Activated CD4-positive, alpha-beta T cell treated with anti-CD3 and anti-CD28 coated beads, Interleukin-2, Interleukin-6, amounts not matched to agents 100 ng/mL and 50 ng/mL, durations not matched to agents 16 hours and 8 hours (primary cell): ENCODE measurements at regions not wholly inside any gene's neighbourhood (a gene's known extent, or its start where the extent isn't known, plus 50 kb on each side); places are given as distances from the start of the nearest gene placed in this dataset.

ENCODE experiments used
- DNase-seq: peaks from one replicate; pipeline ENCODE4 v3.0.0-alpha.2; 2020

- DNase-seq: peak; percentile 51
Observed at GRCh38 chr10:116792817-116793216, 50.5 kb upstream of the HSPA12A start.

DNA sequence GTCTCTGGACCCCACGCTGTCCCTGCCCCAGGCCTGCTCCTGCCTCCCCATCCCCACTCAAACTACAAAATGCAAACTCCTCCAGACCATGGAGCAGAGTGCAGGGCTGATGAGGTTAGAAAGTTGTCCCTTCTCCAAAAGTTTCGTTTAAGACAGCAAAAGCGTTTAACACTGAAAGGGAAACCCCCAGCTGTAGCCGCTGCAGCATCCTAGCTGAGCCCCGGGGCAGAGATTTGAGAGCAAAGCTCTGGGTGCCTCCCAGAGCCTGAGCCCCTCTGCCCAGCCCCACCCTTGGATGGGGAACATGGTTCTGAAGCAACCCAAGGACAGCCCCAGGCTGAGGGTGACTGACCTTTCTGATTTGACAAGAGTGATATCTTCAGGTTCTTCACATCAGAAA, 52.8 kb upstream of the ENO4 start:
- no peak for DNase-seq

- DNase-seq: peak; percentile 76
Observed at GRCh38 chr10:116796910-116797513, 52.3 kb upstream of the ENO4 start.

GRCh38 chr10:116798859-116799258, 50.4 kb upstream of the ENO4 start:
- no peak for DNase-seq
